HG03159 (cell line): ENCODE measurements at regions not wholly inside any gene's neighbourhood (a gene's known extent, or its start where the extent isn't known, plus 50 kb on each side); places are given as distances from the start of the nearest gene placed in this dataset.
"Not testable (repeated sequence)": the region's sequence is repeated elsewhere in the genome, so short reads cannot be mapped to it uniquely, and the experiment has no call there.

Source experiments
- ATAC-seq: cut with Tn5 transposase; IDR thresholded peaks from one replicate; pipeline ENCODE4 v1.9.1; 2021; ENCODE audit warnings: mild to moderate bottlenecking, moderate library complexity; ENCODE audit not compliant: unreplicated experiment

GRCh38 chr18:39340418-39340817 lies 1774.8 kb upstream of the CELF4 start:
- no peak for ATAC-seq

GRCh38 chr18:39329496-39330275 lies 1764.1 kb upstream of the CELF4 start:
- ATAC-seq = no peak

GRCh38 chr18:39326772-39327171 lies 1761.2 kb upstream of the CELF4 start:
- no peak for ATAC-seq

GRCh38 chr18:39325973-39326372 lies 1760.4 kb upstream of the CELF4 start:
- ATAC-seq = no peak

GRCh38 chr18:39319141-39319540 lies 1753.5 kb upstream of the CELF4 start:
- no peak for ATAC-seq

GRCh38 chr18:39318462-39318861 lies 1752.9 kb upstream of the CELF4 start:
- ATAC-seq = no peak

GRCh38 chr18:39318008-39318407 lies 1752.4 kb upstream of the CELF4 start:
- ATAC-seq = peak; percentile 53

GRCh38 chr18:39314595-39314994 lies 1749.0 kb upstream of the CELF4 start:
- no peak for ATAC-seq

- no peak for ATAC-seq
Measured at GRCh38 chr18:39313992-39314391, 1748.4 kb upstream of the CELF4 start.

GRCh38 chr18:39311111-39311712 lies 1745.6 kb upstream of the CELF4 start:
- ATAC-seq = no peak

- not testable (repeated sequence) for ATAC-seq
Measured at GRCh38 chr18:39308931-39309521, 1743.4 kb upstream of the CELF4 start.

GRCh38 chr18:39305766-39306165 lies 1740.2 kb upstream of the CELF4 start:
- ATAC-seq = no peak

- no peak for ATAC-seq
Measured at GRCh38 chr18:39302481-39302880, 1736.9 kb upstream of the CELF4 start.

GRCh38 chr18:39299152-39299551 lies 1733.6 kb upstream of the CELF4 start:
- no peak for ATAC-seq

- ATAC-seq = no peak
Measured at GRCh38 chr18:39297225-39297624, 1731.6 kb upstream of the CELF4 start.

- no peak for ATAC-seq
Measured at GRCh38 chr18:39296293-39296888, 1730.8 kb upstream of the CELF4 start.

GRCh38 chr18:39276764-39277163 lies 1711.2 kb upstream of the CELF4 start:
- no peak for ATAC-seq

GRCh38 chr18:39274535-39274934 lies 1708.9 kb upstream of the CELF4 start:
- ATAC-seq = no peak

GRCh38 chr18:39272230-39272629 lies 1706.6 kb upstream of the CELF4 start:
- ATAC-seq = no peak

- ATAC-seq = no peak
Measured at GRCh38 chr18:39271654-39272053, 1706.1 kb upstream of the CELF4 start.

- no peak for ATAC-seq
Measured at GRCh38 chr18:39260565-39260964, 1695.0 kb upstream of the CELF4 start.

GRCh38 chr18:39259736-39260135 lies 1694.1 kb upstream of the CELF4 start:
- ATAC-seq = no peak
